HEK293T (cell line): ENCODE measurements at regions not wholly inside any gene's neighbourhood (a gene's known extent, or its start where the extent isn't known, plus 50 kb on each side); places are given as distances from the start of the nearest gene placed in this dataset.
"Not testable (repeated sequence)": the region's sequence is repeated elsewhere in the genome, so short reads cannot be mapped to it uniquely, and the experiment has no call there.

Source experiments
- ARNT ChIP-seq: fragments of 450-650 bp; IDR thresholded peaks from 2 replicates; pipeline ENCODE4 v1.6.1; 2017; ENCODE audit warnings: mild to moderate bottlenecking
- BHLHE40 ChIP-seq: fragments of 450-650 bp; IDR thresholded peaks from 2 replicates; pipeline ENCODE4 v1.6.1; 2016; ENCODE audit warnings: mild to moderate bottlenecking, moderate library complexity, borderline replicate concordance
- FOXA1 ChIP-seq: fragments of 450-650 bp; IDR thresholded peaks from 2 replicates; pipeline ENCODE4 v1.6.1; 2016; ENCODE audit warnings: mild to moderate bottlenecking
- FOXK2 ChIP-seq: fragments of 450-650 bp; IDR thresholded peaks from 2 replicates; pipeline ENCODE4 v1.6.1; 2016; ENCODE audit warnings: mild to moderate bottlenecking
- FOXM1 ChIP-seq: fragments of 450-650 bp; IDR thresholded peaks from 2 replicates; pipeline ENCODE4 v1.6.1; 2017; ENCODE audit warnings: mild to moderate bottlenecking, borderline replicate concordance
- HDGF ChIP-seq: fragments of 450-650 bp; IDR thresholded peaks from 2 replicates; pipeline ENCODE4 v1.6.1; 2017; ENCODE audit warnings: antibody characterized with exemption, borderline replicate concordance
- L3MBTL2 ChIP-seq: fragments of 450-650 bp; conservative IDR thresholded peaks from 2 replicates; pipeline ENCODE4 v1.6.1; 2016; ENCODE audit warnings: mild to moderate bottlenecking
- LEF1 ChIP-seq: fragments of 450-650 bp; IDR thresholded peaks from 2 replicates; pipeline ENCODE4 v1.6.1; 2017; ENCODE audit warnings: mild to moderate bottlenecking, borderline replicate concordance
- PKNOX1 ChIP-seq: fragments of 450-650 bp; IDR thresholded peaks from 2 replicates; pipeline ENCODE4 v1.6.1; 2016
- SP1 ChIP-seq: fragments of 450-650 bp; IDR thresholded peaks from 2 replicates; pipeline ENCODE4 v1.6.1; 2017
- SUZ12 ChIP-seq: fragments of 450-650 bp; IDR thresholded peaks from 2 replicates; pipeline ENCODE4 v1.6.1; 2016; ENCODE audit warnings: mild to moderate bottlenecking
- TARDBP ChIP-seq: fragments of 450-650 bp; IDR thresholded peaks from 2 replicates; pipeline ENCODE4 v1.6.1; 2016
- ZNF384 ChIP-seq: fragments of 450-650 bp; IDR thresholded peaks from 2 replicates; pipeline ENCODE4 v1.6.1; 2016

- not testable (repeated sequence) for TF ChIP-seq SP1, BHLHE40, ZNF384, SUZ12, L3MBTL2, PKNOX1, FOXA1, FOXK2, FOXM1, HDGF, ARNT, LEF1, TARDBP
Observed at GRCh38 chr2:87502948-87503347, 244.9 kb upstream of the PLGLB2 start.
